ENCODE measurements at regions not wholly inside any gene's neighbourhood (a gene's known extent, or its start where the extent isn't known, plus 50 kb on each side); places are given as distances from the start of the nearest gene placed in this dataset.
A peak's percentile ranks its signal among the peaks of the same experiment; 100 is the strongest.
"Not testable (repeated sequence)": the region's sequence is repeated elsewhere in the genome, so short reads cannot be mapped to it uniquely, and the experiment has no call there.

GRCh38 chr6:55064711-55065420, 109.4 kb upstream of the HCRTR2 start:
- no peak for DNase-seq

GRCh38 chr6:55069132-55069781, 105.1 kb upstream of the HCRTR2 start:
- DNase-seq = peak; percentile 11

- no peak for DNase-seq
Measured at GRCh38 chr6:55082021-55082420, 92.3 kb upstream of the HCRTR2 start.

- DNase-seq = not testable (repeated sequence)
Measured at GRCh38 chr6:55088011-55088410, 86.3 kb upstream of the HCRTR2 start.

- no peak for DNase-seq
Measured at GRCh38 chr6:55088902-55089301, 85.4 kb upstream of the HCRTR2 start.

GRCh38 chr6:55089325-55089724, 85.0 kb upstream of the HCRTR2 start:
- DNase-seq = no peak

GRCh38 chr6:55100686-55101085, 73.6 kb upstream of the HCRTR2 start:
- DNase-seq = no peak

- DNase-seq = no peak
Measured at GRCh38 chr6:55101157-55101556, 73.2 kb upstream of the HCRTR2 start.

GRCh38 chr6:55108134-55109130, 65.9 kb upstream of the HCRTR2 start:
- no peak for DNase-seq

- no peak for DNase-seq
Measured at GRCh38 chr6:55117267-55117666, 57.0 kb upstream of the HCRTR2 start.

- not testable (repeated sequence) for DNase-seq
Measured at GRCh38 chr6:55124241-55124640, 50.1 kb upstream of the HCRTR2 start.

Data from T1000 (cell line).